ENCODE measurements at regions not wholly inside any gene's neighbourhood (a gene's known extent, or its start where the extent isn't known, plus 50 kb on each side); places are given as distances from the start of the nearest gene placed in this dataset.

- H3K14ac ChIP-seq (ENCODE audit: low read length) = no peak overlapping the region
- no peak overlapping the region for H2BK120ac ChIP-seq (ENCODE audit: low read depth, low read length)
- H4K91ac ChIP-seq (ENCODE audit: low read depth, low read length, poor library complexity) = no peak overlapping the region
- H3K23ac ChIP-seq (ENCODE audit: low read depth, low read length, poor library complexity) = no peak overlapping the region
- no peak overlapping the region for H2BK15ac ChIP-seq (ENCODE audit: low read length)
- no peaks in the 10 kb centered on the region for H3K9me3 ChIP-seq (replicated peaks in 1 of 2; ENCODE audit: control insufficient read depth in 2 of 2, insufficient read depth in 1 of 2, low read depth in 1 of 2, low read length in 2 of 2)
- no peaks in the 10 kb centered on the region for H3K79me1 ChIP-seq (ENCODE audit: low read depth, low read length)
- H2BK12ac ChIP-seq (ENCODE audit: low read length) = no peak overlapping the region
- H2BK5ac ChIP-seq (ENCODE audit: low read length) = no peak overlapping the region
- no peak overlapping the region for H4K8ac ChIP-seq (ENCODE audit: low read depth, low read length)
- H3K18ac ChIP-seq (ENCODE audit: low read length) = no peak overlapping the region
- DNase-seq (ENCODE audit: low spot score) = no peak
- no CpG with 5 or more reads among the region's 3 CpGs for WGBS, 2 donors (ENCODE audit: extremely low coverage in 2 of 2, insufficient read length in 2 of 2, insufficient replicate concordance in 1 of 2)
- H3K4me3 ChIP-seq (ENCODE audit: low read length in 2 of 2) = no peak overlapping the region
- H3K27ac ChIP-seq (replicated peaks; ENCODE audit: low read length) = no peak overlapping the region
- H3K4me1 ChIP-seq (ENCODE audit: control insufficient read depth in 2 of 2, insufficient read depth in 1 of 2, low read depth in 1 of 2, low read length in 2 of 2) = no peaks in the 10 kb centered on the region
- H3K4ac ChIP-seq (ENCODE audit: low read length) = no peak overlapping the region
- no peak overlapping the region for H3K4me2 ChIP-seq (ENCODE audit: insufficient read depth, low read length, poor library complexity, severe bottlenecking)
- H2AK5ac ChIP-seq (ENCODE audit: low read depth, low read length) = no peak overlapping the region
- H2AFZ ChIP-seq (ENCODE audit: low read length) = no peak overlapping the region
- H3K9ac ChIP-seq (ENCODE audit: low read depth, low read length, poor library complexity) = no peak overlapping the region
- no peaks in the 10 kb centered on the region for H3K36me3 ChIP-seq (replicated peaks in 1 of 2; ENCODE audit: control insufficient read depth in 2 of 2, insufficient read depth in 2 of 2, low read length in 2 of 2)
- H3K27me3 ChIP-seq (ENCODE audit: control insufficient read depth in 3 of 3, insufficient read depth in 3 of 3, low read depth in 1 of 3, low read length in 3 of 3) = no peaks in the 10 kb centered on the region
These were observed 312.4 kb upstream of the SPHKAP start for GRCh38 chr2:228493852-228494251.

- Histone ChIP-seq H3K9ac (ENCODE audit: low read depth, low read length, poor library complexity) (no peak overlapping the region), H2BK120ac (ENCODE audit: low read depth, low read length) (no peak overlapping the region), H2AFZ (ENCODE audit: low read length) (no peak overlapping the region)
These were observed 297.5 kb upstream of the SPHKAP start for GRCh38 chr2:228479014-228479413.

GRCh38 chr2:228474466-228474865 is 293.0 kb upstream of the SPHKAP start:
- Histone ChIP-seq H3K27ac (replicated peaks; ENCODE audit: low read length) (no peak overlapping the region), H2AFZ (ENCODE audit: low read length) (no peak overlapping the region), H3K79me1 (ENCODE audit: low read depth, low read length) (peaks cover 1% of the 10 kb centered on the region), H3K9ac (ENCODE audit: low read depth, low read length, poor library complexity) (no peak overlapping the region), H3K23ac (ENCODE audit: low read depth, low read length, poor library complexity) (no peak overlapping the region), H3K27me3 (ENCODE audit: control insufficient read depth in 3 of 3, insufficient read depth in 3 of 3, low read depth in 1 of 3, low read length in 3 of 3) (no peaks in the 10 kb centered on the region), H3K18ac (ENCODE audit: low read length) (no peak overlapping the region), H2AK5ac (ENCODE audit: low read depth, low read length) (no peak overlapping the region), H3K4me1 (ENCODE audit: control insufficient read depth in 2 of 2, insufficient read depth in 1 of 2, low read depth in 1 of 2, low read length in 2 of 2) (no peaks in the 10 kb centered on the region), H2BK120ac (ENCODE audit: low read depth, low read length) (no peak overlapping the region), H2BK12ac (ENCODE audit: low read length) (no peak overlapping the region), H4K8ac (ENCODE audit: low read depth, low read length) (no peak overlapping the region), H3K36me3 (replicated peaks in 1 of 2; ENCODE audit: control insufficient read depth in 2 of 2, insufficient read depth in 2 of 2, low read length in 2 of 2) (no peaks in the 10 kb centered on the region), H3K14ac (ENCODE audit: low read length) (no peak overlapping the region), H2BK15ac (ENCODE audit: low read length) (no peak overlapping the region), H3K4me2 (ENCODE audit: insufficient read depth, low read length, poor library complexity, severe bottlenecking) (no peak overlapping the region), H3K9me3 (replicated peaks in 1 of 2; ENCODE audit: control insufficient read depth in 2 of 2, insufficient read depth in 1 of 2, low read depth in 1 of 2, low read length in 2 of 2) (no peaks in the 10 kb centered on the region), H3K4me3 (ENCODE audit: low read length in 2 of 2) (no peak overlapping the region), H4K91ac (ENCODE audit: low read depth, low read length, poor library complexity) (no peak overlapping the region), H2BK5ac (ENCODE audit: low read length) (no peak overlapping the region), H3K4ac (ENCODE audit: low read length) (no peak overlapping the region)
- whole genome bisulfite sequencing, 2 donors (ENCODE audit: extremely low coverage in 2 of 2, insufficient read length in 2 of 2, insufficient replicate concordance in 1 of 2) = no CpG with 5 or more reads among the region's 2 CpGs
- no peak for DNase-seq (ENCODE audit: low spot score)

More at GRCh38 chr2:228479014-228479413, 297.5 kb upstream of the SPHKAP start:
- no peaks in the 10 kb centered on the region for H3K4me1 ChIP-seq (ENCODE audit: control insufficient read depth in 2 of 2, insufficient read depth in 1 of 2, low read depth in 1 of 2, low read length in 2 of 2)
- no peak overlapping the region for H2BK12ac ChIP-seq (ENCODE audit: low read length)
- no peak overlapping the region for H2AK5ac ChIP-seq (ENCODE audit: low read depth, low read length)
- DNase-seq (ENCODE audit: low spot score) = no peak
- H3K14ac ChIP-seq (ENCODE audit: low read length) = peak overlapping the region; percentile 56
- H3K9me3 ChIP-seq (replicated peaks in 1 of 2; ENCODE audit: control insufficient read depth in 2 of 2, insufficient read depth in 1 of 2, low read depth in 1 of 2, low read length in 2 of 2) = no peaks in the 10 kb centered on the region
- peak overlapping the region; percentile 55 for H3K23ac ChIP-seq (ENCODE audit: low read depth, low read length, poor library complexity)
- no peak overlapping the region for H2BK15ac ChIP-seq (ENCODE audit: low read length)
- H3K27ac ChIP-seq (replicated peaks; ENCODE audit: low read length) = no peak overlapping the region
- peaks cover 1% of the 10 kb centered on the region for H3K79me1 ChIP-seq (ENCODE audit: low read depth, low read length)
- no peak overlapping the region for H3K4ac ChIP-seq (ENCODE audit: low read length)
- no peaks in the 10 kb centered on the region for H3K27me3 ChIP-seq (ENCODE audit: control insufficient read depth in 3 of 3, insufficient read depth in 3 of 3, low read depth in 1 of 3, low read length in 3 of 3)
- H4K8ac ChIP-seq (ENCODE audit: low read depth, low read length) = no peak overlapping the region
- no peaks in the 10 kb centered on the region for H3K36me3 ChIP-seq (replicated peaks in 1 of 2; ENCODE audit: control insufficient read depth in 2 of 2, insufficient read depth in 2 of 2, low read length in 2 of 2)
- H3K4me3 ChIP-seq (ENCODE audit: low read length in 2 of 2) = no peak overlapping the region
- H4K91ac ChIP-seq (ENCODE audit: low read depth, low read length, poor library complexity) = peak overlapping the region; percentile 72
- H2BK5ac ChIP-seq (ENCODE audit: low read length) = no peak overlapping the region
- H3K18ac ChIP-seq (ENCODE audit: low read length) = no peak overlapping the region
- H3K4me2 ChIP-seq (ENCODE audit: insufficient read depth, low read length, poor library complexity, severe bottlenecking) = no peak overlapping the region

GRCh38 chr2:228469721-228470120 is 288.2 kb upstream of the SPHKAP start:
- no peak overlapping the region for H4K91ac ChIP-seq (ENCODE audit: low read depth, low read length, poor library complexity)
- no peak overlapping the region for H2AK5ac ChIP-seq (ENCODE audit: low read depth, low read length)
- H3K23ac ChIP-seq (ENCODE audit: low read depth, low read length, poor library complexity) = no peak overlapping the region
- no peak overlapping the region for H3K4me3 ChIP-seq (ENCODE audit: low read length in 2 of 2)
- H3K9me3 ChIP-seq (replicated peaks in 1 of 2; ENCODE audit: control insufficient read depth in 2 of 2, insufficient read depth in 1 of 2, low read depth in 1 of 2, low read length in 2 of 2) = no peaks in the 10 kb centered on the region
- H3K4me1 ChIP-seq (ENCODE audit: control insufficient read depth in 2 of 2, insufficient read depth in 1 of 2, low read depth in 1 of 2, low read length in 2 of 2) = no peaks in the 10 kb centered on the region
- no peaks in the 10 kb centered on the region for H3K27me3 ChIP-seq (ENCODE audit: control insufficient read depth in 3 of 3, insufficient read depth in 3 of 3, low read depth in 1 of 3, low read length in 3 of 3)
- H3K4ac ChIP-seq (ENCODE audit: low read length) = no peak overlapping the region
- H3K4me2 ChIP-seq (ENCODE audit: insufficient read depth, low read length, poor library complexity, severe bottlenecking) = no peak overlapping the region
- no peak overlapping the region for H2AFZ ChIP-seq (ENCODE audit: low read length)
- no peak overlapping the region for H2BK12ac ChIP-seq (ENCODE audit: low read length)
- H3K9ac ChIP-seq (ENCODE audit: low read depth, low read length, poor library complexity) = no peak overlapping the region
- H2BK15ac ChIP-seq (ENCODE audit: low read length) = no peak overlapping the region
- no peaks in the 10 kb centered on the region for H3K79me1 ChIP-seq (ENCODE audit: low read depth, low read length)
- H3K14ac ChIP-seq (ENCODE audit: low read length) = no peak overlapping the region
- DNase-seq (ENCODE audit: low spot score) = no peak
- H3K18ac ChIP-seq (ENCODE audit: low read length) = no peak overlapping the region
- H2BK5ac ChIP-seq (ENCODE audit: low read length) = no peak overlapping the region
- no peak overlapping the region for H3K27ac ChIP-seq (replicated peaks; ENCODE audit: low read length)
- no peak overlapping the region for H2BK120ac ChIP-seq (ENCODE audit: low read depth, low read length)
- no peak overlapping the region for H4K8ac ChIP-seq (ENCODE audit: low read depth, low read length)
- H3K36me3 ChIP-seq (replicated peaks in 1 of 2; ENCODE audit: control insufficient read depth in 2 of 2, insufficient read depth in 2 of 2, low read length in 2 of 2) = no peaks in the 10 kb centered on the region

Measured in neuronal stem cell (in vitro differentiated cells).